Brain microvascular endothelial cell (primary cell): ENCODE measurements at regions not wholly inside any gene's neighbourhood (a gene's known extent, or its start where the extent isn't known, plus 50 kb on each side); places are given as distances from the start of the nearest gene placed in this dataset.

Experiments used
- DNase-seq: peaks from one replicate; pipeline ENCODE4 v3.0.0-alpha.2; 2020
- H3K27ac ChIP-seq: fragments of 250-450 bp; sonication (Bioruptor Pico); 2 replicates; pipeline ENCODE4 v1.5.1; 2020; ENCODE audit warnings: mild to moderate bottlenecking, moderate library complexity
- H3K27me3 ChIP-seq: fragments of 250-450 bp; sonication (Bioruptor Pico); replicated peaks from 2 replicates; pipeline ENCODE4 v1.5.1; 2020; ENCODE audit warnings: mild to moderate bottlenecking
- H3K36me3 ChIP-seq: fragments of 250-450 bp; sonication (Bioruptor Pico); replicated peaks from 2 replicates; pipeline ENCODE4 v1.5.1; 2020; ENCODE audit warnings: mild to moderate bottlenecking
- H3K4me3 ChIP-seq: 2 replicates; pipeline ENCODE4 v1.5.1; 2011; ENCODE audit warnings: low read depth, mild to moderate bottlenecking, control low read depth, low read length, moderate library complexity
- in situ Hi-C: cut with HindIII; loops from 2 replicates; pipeline ENCODE4 v1.10.0; 2017; ENCODE audit warnings: low sequenced_read_pairs, low pct_ligation_motif_present
- TF ChIP-seq, protein P1 (sequence below): IDR thresholded peaks from 2 replicates; pipeline ENCODE4 v1.5.1; 2011; ENCODE audit warnings: low read depth, mild to moderate bottlenecking, moderate library complexity, low read length, control low read depth, inconsistent platforms; ENCODE audit errors: missing control alignments

DNA sequence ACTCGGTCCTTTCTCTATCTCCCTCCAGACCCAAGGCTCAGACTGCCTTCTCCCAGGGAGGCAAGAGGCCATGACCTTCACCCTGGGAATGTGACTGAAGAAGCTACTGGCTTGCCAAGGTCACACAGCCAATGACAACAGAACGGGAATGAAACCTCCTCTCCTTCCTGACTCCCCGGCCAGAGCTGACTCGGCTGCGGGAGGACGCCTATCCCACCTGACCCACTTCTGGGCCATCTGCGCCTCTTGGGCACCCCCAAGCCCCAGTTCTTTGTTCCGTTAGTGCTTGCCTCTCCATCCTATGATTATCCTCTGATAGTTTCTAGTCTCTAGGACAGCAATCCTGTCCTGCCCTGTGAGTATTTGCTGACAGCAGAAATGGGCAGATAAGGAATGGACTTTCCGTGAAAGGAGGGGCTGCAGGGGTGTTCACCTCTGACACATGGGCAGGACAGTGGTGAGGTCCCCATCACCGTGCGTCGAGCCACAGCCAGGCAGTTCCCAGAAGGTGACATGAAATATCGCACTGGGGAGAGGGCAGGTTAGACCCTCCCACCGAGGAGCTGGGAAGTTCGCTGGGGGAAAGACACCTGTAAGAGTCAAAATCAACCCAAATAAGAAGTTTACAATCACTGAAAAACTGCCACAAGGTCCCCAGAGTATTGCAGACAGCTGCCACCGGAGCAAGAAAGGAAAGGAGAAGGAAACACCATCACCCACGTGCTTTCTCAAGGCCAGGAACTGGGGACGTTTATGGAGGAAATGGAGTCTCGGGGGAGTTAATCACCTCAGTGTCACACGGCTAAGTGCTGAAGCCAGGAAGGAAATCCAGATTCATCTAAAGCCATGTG is 63.0 kb downstream of the INSIG1 start:
- in situ Hi-C loops: no loop called here

DNA sequence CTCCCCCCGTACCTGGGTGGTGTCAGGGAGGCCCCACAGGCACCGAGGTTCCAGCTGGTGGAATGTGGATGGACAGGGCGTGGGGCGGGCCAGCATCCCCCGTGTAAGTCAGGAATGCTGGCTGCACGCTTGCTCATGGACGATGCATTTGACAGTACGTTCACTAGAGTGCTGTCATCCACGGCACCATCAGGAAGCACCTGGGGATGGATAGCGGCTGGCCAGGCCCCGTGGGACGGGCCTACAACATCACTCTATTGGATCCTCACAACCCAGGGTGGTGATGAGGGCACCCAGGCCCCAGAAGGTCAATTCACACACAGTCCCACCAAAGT is 63.6 kb downstream of the INSIG1 start:
- no peak overlapping the region for H3K4me3 ChIP-seq
- in situ Hi-C loops: no loop called here
- H3K27me3 ChIP-seq: peaks cover 49% of the 10 kb centered on the region
- no peaks in the 10 kb centered on the region for H3K36me3 ChIP-seq
- TF ChIP-seq, protein P1, sequence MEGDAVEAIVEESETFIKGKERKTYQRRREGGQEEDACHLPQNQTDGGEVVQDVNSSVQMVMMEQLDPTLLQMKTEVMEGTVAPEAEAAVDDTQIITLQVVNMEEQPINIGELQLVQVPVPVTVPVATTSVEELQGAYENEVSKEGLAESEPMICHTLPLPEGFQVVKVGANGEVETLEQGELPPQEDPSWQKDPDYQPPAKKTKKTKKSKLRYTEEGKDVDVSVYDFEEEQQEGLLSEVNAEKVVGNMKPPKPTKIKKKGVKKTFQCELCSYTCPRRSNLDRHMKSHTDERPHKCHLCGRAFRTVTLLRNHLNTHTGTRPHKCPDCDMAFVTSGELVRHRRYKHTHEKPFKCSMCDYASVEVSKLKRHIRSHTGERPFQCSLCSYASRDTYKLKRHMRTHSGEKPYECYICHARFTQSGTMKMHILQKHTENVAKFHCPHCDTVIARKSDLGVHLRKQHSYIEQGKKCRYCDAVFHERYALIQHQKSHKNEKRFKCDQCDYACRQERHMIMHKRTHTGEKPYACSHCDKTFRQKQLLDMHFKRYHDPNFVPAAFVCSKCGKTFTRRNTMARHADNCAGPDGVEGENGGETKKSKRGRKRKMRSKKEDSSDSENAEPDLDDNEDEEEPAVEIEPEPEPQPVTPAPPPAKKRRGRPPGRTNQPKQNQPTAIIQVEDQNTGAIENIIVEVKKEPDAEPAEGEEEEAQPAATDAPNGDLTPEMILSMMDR: no peak
- H3K27ac ChIP-seq: no peak overlapping the region
- no peak for DNase-seq

More for the DNA sequence above, 63.0 kb downstream of the INSIG1 start:
- Histone ChIP-seq H3K36me3 (no peaks in the 10 kb centered on the region), H3K4me3 (no peak overlapping the region), H3K27me3 (peaks cover 50% of the 10 kb centered on the region), H3K27ac (no peak overlapping the region)
- TF ChIP-seq, protein P1: no peak
- no peak for DNase-seq

DNA sequence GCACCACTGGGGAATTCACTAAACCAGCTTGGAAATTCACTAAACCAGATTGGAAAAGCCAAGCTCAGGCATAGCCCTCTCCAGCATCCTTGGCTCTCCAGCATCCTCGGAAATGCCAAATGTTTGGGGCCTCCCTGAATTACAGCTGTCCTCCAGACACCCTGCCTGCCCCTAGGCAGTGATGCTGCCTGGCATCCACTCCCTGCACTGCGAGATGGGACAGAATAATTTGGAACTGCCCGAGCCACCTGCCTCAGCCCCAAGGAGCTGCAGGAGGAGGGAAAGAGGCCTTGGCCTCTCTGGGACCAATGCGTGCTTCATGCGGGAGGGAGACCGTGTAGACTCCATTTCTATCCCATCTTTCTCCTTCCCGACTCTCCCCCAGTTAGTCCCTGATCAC is 64.3 kb downstream of the INSIG1 start:
- in situ Hi-C loops: no loop called here
- TF ChIP-seq, protein P1: no peak
- Histone ChIP-seq H3K4me3 (no peak overlapping the region), H3K27ac (no peak overlapping the region), H3K36me3 (no peaks in the 10 kb centered on the region), H3K27me3 (peaks cover 45% of the 10 kb centered on the region)
- DNase-seq: no peak

DNA sequence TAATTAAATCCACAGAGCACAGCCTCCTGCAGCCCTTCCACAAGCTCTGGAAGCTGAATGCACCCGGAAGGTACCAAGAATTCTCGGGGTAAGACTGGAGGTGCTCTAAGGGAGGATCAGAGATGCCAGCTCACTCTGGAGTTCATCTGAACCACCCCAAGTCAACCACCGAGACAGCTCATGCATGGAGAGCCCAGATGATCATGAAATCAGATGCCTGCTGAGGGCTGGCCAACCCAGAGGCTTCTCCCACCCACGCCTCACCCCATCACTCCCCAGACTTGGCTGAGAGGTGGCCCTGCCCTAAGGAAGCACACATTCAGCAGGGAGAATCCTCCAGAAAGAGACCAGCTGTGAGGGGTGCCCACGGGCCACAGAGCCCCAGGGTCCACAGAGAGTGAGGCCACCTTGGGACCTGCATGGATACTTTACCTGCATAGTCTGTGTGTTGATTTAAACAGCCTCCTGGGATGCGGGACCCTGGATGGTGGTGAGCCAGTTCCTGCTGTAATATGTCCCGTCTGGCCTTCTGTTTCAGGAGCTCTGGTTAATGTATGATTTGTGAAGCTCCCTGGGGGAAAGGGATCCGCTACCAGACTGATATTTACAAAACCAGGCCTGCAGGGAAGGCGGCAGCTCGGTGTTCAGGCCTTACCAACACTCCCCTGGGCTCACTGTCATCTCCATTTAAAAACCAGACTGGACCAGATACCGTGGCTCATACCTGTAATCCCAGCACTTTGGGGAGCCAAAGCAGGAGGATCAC is 64.9 kb downstream of the INSIG1 start:
- in situ Hi-C loops: no loop called here
- Histone ChIP-seq H3K36me3 (no peaks in the 10 kb centered on the region), H3K27ac (no peak overlapping the region), H3K27me3 (peaks cover 44% of the 10 kb centered on the region), H3K4me3 (no peak overlapping the region)
- no peak for DNase-seq
- TF ChIP-seq, protein P1: no peak

DNA sequence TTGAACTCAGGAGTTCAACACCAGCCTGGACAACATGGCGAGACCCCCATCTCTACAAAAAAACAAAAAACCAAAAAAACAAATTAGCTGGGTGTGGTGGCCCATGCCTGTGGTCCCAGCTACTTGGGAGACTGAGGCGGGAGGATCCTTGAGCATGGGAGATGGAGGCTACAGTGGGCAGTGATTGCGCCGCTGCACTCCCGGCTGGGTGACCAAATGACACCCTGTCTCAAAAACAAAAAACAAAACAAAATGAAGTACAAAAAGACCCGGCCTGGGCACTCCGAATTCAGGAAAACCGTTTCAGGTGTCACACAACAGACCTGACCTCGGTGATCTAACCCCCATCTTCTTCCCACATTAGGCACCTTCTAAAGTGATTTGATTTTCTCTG is 65.5 kb downstream of the INSIG1 start:
- TF ChIP-seq, protein P1: no peak
- in situ Hi-C loops: no loop called here

More for the DNA sequence above, 65.5 kb downstream of the INSIG1 start:
- Histone ChIP-seq H3K36me3 (no peaks in the 10 kb centered on the region), H3K27me3 (peaks cover 40% of the 10 kb centered on the region), H3K4me3 (no peak overlapping the region), H3K27ac (no peak overlapping the region)
- DNase-seq: no peak
